ENCODE measurements at regions not wholly inside any gene's neighbourhood (a gene's known extent, or its start where the extent isn't known, plus 50 kb on each side); places are given as distances from the start of the nearest gene placed in this dataset.

- no peak for DNase-seq (ENCODE audit: low spot score in 2 of 2)
- FAIRE-seq = no peak
Measured at GRCh38 chr12:46458500-46459102, 86.0 kb upstream of the SLC38A2 start.

GRCh38 chr12:46457958-46458357, 85.4 kb upstream of the SLC38A2 start:
- DNase-seq (ENCODE audit: low spot score in 2 of 2) (no peak), FAIRE-seq (no peak)

GRCh38 chr12:46456356-46457334, 84.1 kb upstream of the SLC38A2 start:
- no peak for FAIRE-seq
- DNase-seq (ENCODE audit: low spot score in 2 of 2) = no peak

- FAIRE-seq (no peak), DNase-seq (ENCODE audit: low spot score in 2 of 2) (no peak)
Measured at GRCh38 chr12:46455648-46456352, 83.2 kb upstream of the SLC38A2 start.

- FAIRE-seq (no peak), DNase-seq (ENCODE audit: low spot score in 2 of 2) (no peak)
Measured at GRCh38 chr12:46454981-46455380, 82.4 kb upstream of the SLC38A2 start.

GRCh38 chr12:46453428-46453827, 80.9 kb upstream of the SLC38A2 start:
- FAIRE-seq (no peak), DNase-seq (ENCODE audit: low spot score in 2 of 2) (no peak)

GRCh38 chr12:46452776-46453175, 80.2 kb upstream of the SLC38A2 start:
- FAIRE-seq = no peak

GRCh38 chr12:46452061-46452615, 79.6 kb upstream of the SLC38A2 start:
- FAIRE-seq (no peak), DNase-seq (ENCODE audit: low spot score in 2 of 2) (no peak)

More at GRCh38 chr12:46452776-46453175, 80.2 kb upstream of the SLC38A2 start:
- no peak for DNase-seq (ENCODE audit: low spot score in 2 of 2)

GRCh38 chr12:46451276-46452021, 78.9 kb upstream of the SLC38A2 start:
- DNase-seq (ENCODE audit: low spot score in 2 of 2) (no peak), FAIRE-seq (no peak)

- no peak for DNase-seq (ENCODE audit: low spot score in 2 of 2)
- FAIRE-seq = no peak
Measured at GRCh38 chr12:46450279-46450748, 77.7 kb upstream of the SLC38A2 start.

- DNase-seq (ENCODE audit: low spot score in 2 of 2) (no peak), FAIRE-seq (no peak)
Measured at GRCh38 chr12:46449856-46450255, 77.3 kb upstream of the SLC38A2 start.

GRCh38 chr12:46449316-46449715, 76.7 kb upstream of the SLC38A2 start:
- DNase-seq (ENCODE audit: low spot score in 2 of 2) (no peak), FAIRE-seq (no peak)

GRCh38 chr12:46446645-46447044, 74.1 kb upstream of the SLC38A2 start:
- FAIRE-seq = no peak

GRCh38 chr12:46445551-46446235, 73.1 kb upstream of the SLC38A2 start:
- DNase-seq (ENCODE audit: low spot score in 2 of 2) = no peak
- FAIRE-seq = no peak

More at GRCh38 chr12:46446645-46447044, 74.1 kb upstream of the SLC38A2 start:
- no peak for DNase-seq (ENCODE audit: low spot score in 2 of 2)

GRCh38 chr12:46445093-46445492, 72.5 kb upstream of the SLC38A2 start:
- DNase-seq (ENCODE audit: low spot score in 2 of 2) (no peak), FAIRE-seq (no peak)

GRCh38 chr12:46443594-46444263, 71.2 kb upstream of the SLC38A2 start:
- FAIRE-seq (no peak), DNase-seq (ENCODE audit: low spot score in 2 of 2) (no peak)

- DNase-seq (ENCODE audit: low spot score in 2 of 2) = no peak
- FAIRE-seq = no peak
Measured at GRCh38 chr12:46442738-46443137, 70.2 kb upstream of the SLC38A2 start.

- no peak for FAIRE-seq
- DNase-seq (ENCODE audit: low spot score in 2 of 2) = no peak
Measured at GRCh38 chr12:46442239-46442638, 69.7 kb upstream of the SLC38A2 start.
